HG02870 (cell line): ENCODE measurements at regions not wholly inside any gene's neighbourhood (a gene's known extent, or its start where the extent isn't known, plus 50 kb on each side); places are given as distances from the start of the nearest gene placed in this dataset.
"Not testable (repeated sequence)": the region's sequence is repeated elsewhere in the genome, so short reads cannot be mapped to it uniquely, and the experiment has no call there.

Source experiments
- ATAC-seq: cut with Tn5 transposase; IDR thresholded peaks from one replicate; pipeline ENCODE4 v1.9.1; 2021; ENCODE audit warnings: mild to moderate bottlenecking, moderate library complexity; ENCODE audit not compliant: unreplicated experiment

DNA sequence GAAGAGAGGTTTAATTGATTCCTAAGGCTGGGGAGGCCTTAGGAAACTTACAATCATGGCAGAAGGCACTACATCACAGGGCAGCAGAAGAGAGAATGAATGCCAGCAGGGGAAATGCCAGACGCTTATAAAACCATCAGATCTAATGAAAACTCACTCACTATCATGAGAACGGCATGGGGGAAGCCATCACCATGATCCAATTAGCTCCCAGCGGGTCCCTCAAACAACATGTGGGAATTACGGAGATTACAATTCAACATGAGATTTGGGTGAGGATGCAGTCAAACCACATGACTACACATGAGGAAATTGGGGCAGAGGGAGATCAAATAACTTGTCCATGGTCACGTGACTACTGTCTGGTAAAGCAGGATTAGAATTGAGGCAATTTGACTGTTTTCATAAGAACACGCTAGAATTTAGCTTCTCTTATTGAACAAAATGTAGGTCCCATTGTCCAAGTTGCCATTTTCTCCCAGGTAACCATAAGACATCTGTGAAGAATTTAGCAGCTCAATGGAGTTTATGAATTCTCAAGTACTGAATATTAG, 445.1 kb upstream of the CDH20 start:
- no peak for ATAC-seq

- ATAC-seq: no peak
These were observed 443.8 kb upstream of the CDH20 start for GRCh38 chr18:60889442-60889841.

DNA sequence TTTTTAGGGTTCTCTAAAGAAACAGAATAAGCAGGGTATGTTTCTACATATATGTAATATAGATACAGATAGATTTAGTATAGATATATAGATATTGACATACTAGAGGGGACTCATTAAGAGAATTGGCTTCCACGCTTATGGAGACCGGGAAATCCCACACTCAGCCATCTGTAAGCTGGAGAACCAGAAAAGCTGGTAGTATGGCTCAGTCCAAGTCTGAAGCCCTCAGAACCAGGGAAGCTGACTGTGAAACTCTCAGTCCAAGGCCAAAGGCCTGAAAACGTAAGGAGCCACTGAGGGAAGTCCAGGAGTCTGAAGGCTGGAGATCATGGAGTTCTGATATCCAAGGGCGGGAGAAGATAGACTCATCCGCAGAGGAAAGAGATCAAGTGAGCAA, 441.3 kb upstream of the CDH20 start:
- no peak for ATAC-seq

GRCh38 chr18:60892441-60892840, 440.8 kb upstream of the CDH20 start:
- ATAC-seq: no peak

DNA sequence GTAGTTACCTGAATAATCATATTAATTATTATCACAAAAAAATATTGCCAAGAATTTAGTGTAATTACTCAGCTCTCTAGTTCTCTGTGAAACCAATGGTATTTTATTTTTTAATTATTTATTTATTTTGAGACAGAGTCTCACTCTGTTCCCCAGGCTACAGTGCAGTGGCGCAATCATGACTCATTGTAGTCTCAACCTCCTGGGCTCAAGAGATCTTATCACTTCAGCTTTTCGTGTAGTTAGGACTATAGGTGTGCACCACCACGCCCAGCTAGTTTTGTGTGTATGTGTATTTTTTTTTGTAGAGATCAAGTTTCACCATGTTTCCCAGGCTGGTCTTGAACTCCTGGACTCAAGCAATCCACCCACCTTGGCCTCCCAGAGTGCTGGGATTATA, 440.4 kb upstream of the CDH20 start:
- no peak for ATAC-seq

DNA sequence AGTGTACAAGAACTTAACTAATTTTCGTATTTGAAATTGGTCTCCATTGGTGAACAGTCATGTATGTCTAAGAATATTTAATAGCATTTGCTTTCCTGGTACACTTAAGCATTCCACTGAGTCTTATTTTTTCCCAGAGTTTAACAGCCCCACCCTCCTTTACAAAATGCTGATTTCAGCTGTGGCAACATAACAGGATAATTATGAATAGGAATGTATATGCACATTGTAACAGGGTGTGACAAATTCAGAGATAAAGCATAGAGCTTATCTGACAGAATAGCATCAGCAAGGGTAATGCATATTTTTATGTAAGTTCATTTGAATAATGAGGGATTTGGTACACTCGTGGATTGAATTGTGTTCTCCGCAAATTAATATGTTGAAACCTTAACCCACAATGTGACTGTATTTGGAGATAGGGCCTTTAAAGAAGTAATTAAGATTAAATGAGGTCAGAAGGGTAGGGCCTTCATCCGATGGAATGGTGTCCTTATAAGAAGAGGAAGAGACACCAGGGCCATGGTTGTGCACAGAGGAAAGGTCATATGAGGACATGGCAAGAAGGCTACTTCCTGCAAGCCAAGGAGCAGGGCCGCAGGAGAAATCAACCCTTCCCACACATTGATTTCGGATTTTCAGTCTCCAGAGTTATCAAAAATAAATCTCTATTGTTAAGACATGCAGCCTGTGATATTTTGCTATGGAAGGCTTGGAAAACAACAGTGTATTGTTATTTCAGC, 439.7 kb upstream of the CDH20 start:
- no peak for ATAC-seq

GRCh38 chr18:60894254-60894945, 438.8 kb upstream of the CDH20 start:
- ATAC-seq: no peak

- no peak for ATAC-seq
These were observed 438.0 kb upstream of the CDH20 start for GRCh38 chr18:60895181-60895580.

DNA sequence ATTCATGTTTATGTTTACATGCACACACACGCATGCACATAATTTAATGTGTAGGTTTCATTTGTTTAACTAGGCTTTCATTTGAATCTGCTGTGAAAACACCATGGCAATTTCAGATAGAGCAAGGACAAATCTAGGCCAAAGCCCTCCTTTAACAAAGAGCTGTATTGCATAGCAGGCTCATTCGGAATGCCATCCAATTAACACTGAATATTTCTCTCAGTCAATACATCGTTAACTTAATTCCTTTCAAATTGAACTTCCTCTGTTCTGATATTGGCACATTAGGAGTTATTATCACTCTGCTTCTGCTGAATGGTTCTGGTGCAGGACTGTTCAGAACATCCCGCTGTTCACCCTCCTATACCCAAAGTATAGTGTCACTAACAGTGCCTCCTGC, 435.1 kb upstream of the CDH20 start:
- no peak for ATAC-seq

GRCh38 chr18:60905699-60906098, 427.5 kb upstream of the CDH20 start:
- ATAC-seq: no peak

GRCh38 chr18:60910534-60910933, 422.7 kb upstream of the CDH20 start:
- ATAC-seq: no peak

DNA sequence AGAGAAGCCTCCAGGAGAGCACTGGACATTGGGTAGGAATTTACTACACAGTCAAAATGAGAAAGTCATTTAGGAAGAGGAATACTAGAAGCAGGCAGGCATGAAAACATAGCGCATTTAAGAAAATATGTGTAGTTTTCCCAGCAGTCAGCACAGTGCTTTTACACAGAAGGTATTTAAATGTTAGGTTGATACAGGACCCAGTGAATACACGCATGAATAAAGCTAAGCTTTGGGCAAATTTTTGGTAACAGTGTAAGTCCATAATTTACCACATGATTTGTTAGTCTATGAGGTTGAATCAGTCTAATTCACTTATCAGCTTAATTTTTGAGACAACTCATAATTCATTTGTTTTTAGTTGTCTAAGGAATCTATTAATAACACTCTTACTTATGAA, 421.7 kb upstream of the CDH20 start:
- ATAC-seq: no peak

DNA sequence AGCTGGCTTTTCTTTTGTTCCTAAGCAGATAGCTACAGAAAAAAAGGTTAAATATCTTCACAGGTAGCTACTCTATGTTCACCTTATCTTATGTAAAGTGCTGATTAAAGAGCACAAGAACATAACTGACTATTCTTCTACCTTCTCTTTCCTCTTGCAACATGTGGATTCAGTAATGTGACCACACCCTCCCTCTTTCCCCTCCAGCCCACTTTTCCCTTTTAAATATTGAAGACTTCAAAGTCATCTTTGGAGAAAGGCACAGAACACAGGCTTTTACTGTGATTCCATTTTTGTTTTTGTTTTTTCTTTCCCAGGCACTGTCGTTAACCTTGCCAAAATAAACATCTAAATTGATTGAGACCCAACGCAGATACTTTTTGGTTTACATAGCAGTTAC, 418.1 kb upstream of the CDH20 start:
- no peak for ATAC-seq

- ATAC-seq: not testable (repeated sequence)
These were observed 414.4 kb upstream of the CDH20 start for GRCh38 chr18:60918862-60919261.

DNA sequence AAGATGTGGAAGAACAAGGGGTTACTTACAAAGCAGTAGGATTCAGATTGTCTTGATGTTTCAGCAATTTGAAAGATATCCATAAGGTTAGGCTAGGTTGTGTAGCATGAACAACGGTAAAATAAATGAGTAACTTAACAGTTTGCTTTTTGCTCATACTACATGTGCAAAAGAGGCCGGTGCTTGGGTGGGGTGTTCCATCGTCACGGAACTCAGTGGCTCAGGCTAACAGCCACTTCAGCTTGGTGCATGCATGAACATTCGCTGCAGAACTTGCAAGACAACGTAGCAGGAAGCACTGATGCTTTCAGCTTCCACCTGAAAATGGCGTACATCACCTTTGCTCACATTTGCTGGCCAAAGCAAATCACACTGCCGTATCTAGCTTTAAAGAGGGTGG, 407.3 kb upstream of the CDH20 start:
- no peak for ATAC-seq

GRCh38 chr18:60929966-60930365, 403.3 kb upstream of the CDH20 start:
- no peak for ATAC-seq

DNA sequence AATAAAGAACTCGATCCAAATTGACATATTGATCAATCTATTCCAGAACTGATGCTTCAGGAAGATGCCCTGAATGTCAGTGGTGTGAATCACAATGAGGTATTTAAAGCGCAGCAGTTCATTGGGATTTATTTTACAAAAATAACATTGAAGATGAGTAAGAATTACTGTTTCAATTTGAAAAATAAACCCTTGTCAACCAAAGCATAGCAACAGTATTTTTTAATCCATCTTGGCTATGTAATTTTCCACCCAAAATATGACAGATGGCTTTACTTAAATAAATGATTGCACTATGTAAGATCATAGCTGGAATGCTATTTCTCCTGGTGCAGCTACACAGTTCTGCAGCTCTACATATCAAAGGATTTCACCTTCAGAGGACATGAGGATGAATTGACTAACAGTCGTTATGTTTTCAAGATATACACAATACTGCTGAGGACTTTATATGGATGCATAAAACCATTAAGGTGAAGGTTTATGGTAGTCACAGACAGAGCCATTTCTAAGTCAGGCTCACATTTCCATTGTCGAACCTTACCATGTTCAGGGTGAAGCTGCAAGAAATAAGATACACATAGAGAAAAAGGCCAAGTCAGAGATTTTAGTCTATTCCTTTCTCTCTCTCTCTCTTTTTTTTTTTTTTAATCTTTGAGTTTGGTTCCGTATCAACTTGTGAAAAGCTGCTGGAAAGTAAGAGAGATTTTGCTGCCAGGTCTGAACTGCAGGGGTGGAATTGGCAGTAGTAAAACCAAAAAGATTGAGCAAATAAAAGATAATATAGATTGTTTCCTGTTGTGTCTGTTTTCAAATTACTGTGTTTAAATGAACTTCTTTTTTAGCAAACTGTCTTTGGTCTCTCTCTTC, 398.0 kb upstream of the CDH20 start:
- no peak for ATAC-seq

DNA sequence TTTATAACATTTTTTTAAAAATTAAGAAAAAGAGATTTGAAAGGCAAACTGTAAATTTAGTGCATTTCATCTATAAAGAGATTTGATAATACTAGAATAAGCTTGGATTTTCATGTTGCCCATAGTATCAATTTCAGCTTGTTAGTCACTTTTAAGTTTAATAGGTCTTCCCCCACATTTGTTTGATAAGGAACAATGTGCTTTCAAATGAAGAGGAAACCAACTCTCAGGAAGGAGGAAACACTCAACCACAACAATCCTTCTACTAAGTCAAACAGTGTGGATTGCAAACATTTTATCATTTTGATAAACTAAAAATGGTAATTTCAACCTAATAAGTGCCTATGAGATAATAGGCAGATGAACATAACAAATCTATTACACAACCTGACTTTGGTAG, 397.1 kb upstream of the CDH20 start:
- no peak for ATAC-seq

DNA sequence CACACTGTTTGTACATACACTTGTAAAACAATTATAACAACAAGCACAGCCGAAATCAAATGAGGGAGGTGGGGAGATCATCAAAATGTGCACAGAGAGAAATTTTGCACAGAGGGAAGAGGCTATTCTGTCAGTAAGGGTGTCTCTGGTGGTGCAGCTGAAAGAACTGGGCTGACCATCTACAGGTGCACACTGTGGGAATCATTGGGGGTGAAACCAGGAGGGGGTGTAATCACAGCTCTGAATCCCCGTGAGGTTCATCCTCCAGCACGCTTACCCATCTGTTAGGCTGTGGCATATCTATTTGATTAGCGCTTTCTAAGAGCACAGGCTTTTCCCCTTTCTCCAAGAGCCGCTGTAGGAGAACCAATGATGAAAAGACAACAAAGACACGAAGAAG, 389.9 kb upstream of the CDH20 start:
- ATAC-seq: no peak

GRCh38 chr18:60950634-60951033, 382.6 kb upstream of the CDH20 start:
- ATAC-seq: no peak

- no peak for ATAC-seq
These were observed 382.1 kb upstream of the CDH20 start for GRCh38 chr18:60951091-60951490.
